ENCODE measurements at regions not wholly inside any gene's neighbourhood (a gene's known extent, or its start where the extent isn't known, plus 50 kb on each side); places are given as distances from the start of the nearest gene placed in this dataset.

- no peak for TF ChIP-seq CTCF (IDR thresholded peaks at IDR 0.05; ENCODE audit: borderline replicate concordance, control extremely low read depth, extremely low read depth, insufficient read depth, missing control alignments)
- DNase-seq (ENCODE audit: low spot score) = no peak
- in situ Hi-C loops (cut with MboI; ENCODE audit: low sequenced_read_pairs, unreplicated experiment) = no loop called here
Measured at GRCh38 chr10:78516236-78516635, 482.6 kb downstream of the RPS24 start.

- in situ Hi-C loops (cut with MboI; ENCODE audit: low sequenced_read_pairs, unreplicated experiment) = no loop called here
- no peak for TF ChIP-seq CTCF (IDR thresholded peaks at IDR 0.05; ENCODE audit: borderline replicate concordance, control extremely low read depth, extremely low read depth, insufficient read depth, missing control alignments)
- no peak for DNase-seq (ENCODE audit: low spot score)
Measured at GRCh38 chr10:78516756-78517155, 483.1 kb downstream of the RPS24 start.

- DNase-seq (ENCODE audit: low spot score) = no peak
- in situ Hi-C loops (cut with MboI; ENCODE audit: low sequenced_read_pairs, unreplicated experiment) = no loop called here
- TF ChIP-seq CTCF (IDR thresholded peaks at IDR 0.05; ENCODE audit: borderline replicate concordance, control extremely low read depth, extremely low read depth, insufficient read depth, missing control alignments) = no peak
Measured at GRCh38 chr10:78518224-78518623, 484.6 kb downstream of the RPS24 start.

GRCh38 chr10:78520737-78521430, 487.2 kb downstream of the RPS24 start:
- no peak for TF ChIP-seq CTCF (IDR thresholded peaks at IDR 0.05; ENCODE audit: borderline replicate concordance, control extremely low read depth, extremely low read depth, insufficient read depth, missing control alignments)
- DNase-seq (ENCODE audit: low spot score) = no peak
- in situ Hi-C loops (cut with MboI; ENCODE audit: low sequenced_read_pairs, unreplicated experiment) = no loop called here

- no peak for TF ChIP-seq CTCF (IDR thresholded peaks at IDR 0.05; ENCODE audit: borderline replicate concordance, control extremely low read depth, extremely low read depth, insufficient read depth, missing control alignments)
- no peak for DNase-seq (ENCODE audit: low spot score)
- in situ Hi-C loops (cut with MboI; ENCODE audit: low sequenced_read_pairs, unreplicated experiment) = no loop called here
Measured at GRCh38 chr10:78523453-78523852, 489.8 kb downstream of the RPS24 start.

- no peak for DNase-seq (ENCODE audit: low spot score)
- no peak for TF ChIP-seq CTCF (IDR thresholded peaks at IDR 0.05; ENCODE audit: borderline replicate concordance, control extremely low read depth, extremely low read depth, insufficient read depth, missing control alignments)
- in situ Hi-C loops (cut with MboI; ENCODE audit: low sequenced_read_pairs, unreplicated experiment) = no loop called here
Measured at GRCh38 chr10:78524342-78524741, 490.7 kb downstream of the RPS24 start.

All from GM13976 (cell line).